ENCODE measurements at regions not wholly inside any gene's neighbourhood (a gene's known extent, or its start where the extent isn't known, plus 50 kb on each side); places are given as distances from the start of the nearest gene placed in this dataset.
"Not testable (repeated sequence)": the region's sequence is repeated elsewhere in the genome, so short reads cannot be mapped to it uniquely, and the experiment has no call there.

DNA sequence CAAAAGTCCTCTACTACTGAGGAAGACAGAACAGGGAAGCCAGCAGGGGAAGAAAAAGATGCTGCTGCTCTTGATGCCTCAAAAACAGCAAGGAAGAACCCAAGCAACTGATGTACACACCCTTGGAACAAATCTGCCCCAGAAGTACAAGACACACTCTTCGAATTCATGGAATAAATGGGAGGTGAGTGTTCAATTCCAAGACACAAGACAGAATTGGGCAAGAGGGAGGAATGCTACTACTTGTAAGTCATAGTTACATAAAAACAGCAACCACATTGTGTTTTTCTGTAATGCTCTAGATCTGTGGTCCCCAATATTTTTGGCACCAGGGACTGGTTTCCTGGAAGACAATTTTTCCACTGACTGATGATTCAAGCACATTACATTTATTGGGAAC lies 58.0 kb upstream of the H2AZ1 start:
- POLR2A ChIA-PET, result no interaction called here
- CTCF ChIA-PET, result interaction anchor here (1.7 to 2.2 kb wide), 2 partner anchors 11 to 15 kb away, joined by 5 to 6 read pairs; no protein-coding TSS in a partner anchor

DNA sequence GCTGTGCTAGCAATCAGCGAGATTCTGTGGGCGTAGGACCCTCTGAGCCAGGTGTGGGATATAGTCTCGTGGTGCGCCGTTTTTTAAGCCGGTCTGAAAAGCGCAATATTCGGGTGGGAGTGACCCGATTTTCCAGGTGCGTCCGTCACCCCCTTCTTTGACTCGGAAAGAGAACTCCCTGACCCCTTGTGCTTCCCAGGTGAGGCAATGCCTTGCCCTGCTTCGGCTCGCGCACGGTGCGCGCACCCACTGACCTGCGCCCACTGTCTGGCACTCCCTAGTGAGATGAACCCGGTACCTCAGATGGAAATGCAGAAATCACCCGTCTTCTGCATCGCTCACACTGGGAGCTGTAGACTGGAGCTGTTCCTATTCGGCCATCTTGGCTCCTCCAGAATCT lies 56.1 kb upstream of the H2AZ1 start:
- CTCF ChIA-PET; DNase-seq (ENCODE audit: extremely low spot score); POLR2A ChIA-PET: not testable (repeated sequence)

More for the DNA sequence above, 58.0 kb upstream of the H2AZ1 start:
- no peak for DNase-seq (ENCODE audit: extremely low spot score)
- TF ChIP-seq, protein P1, sequence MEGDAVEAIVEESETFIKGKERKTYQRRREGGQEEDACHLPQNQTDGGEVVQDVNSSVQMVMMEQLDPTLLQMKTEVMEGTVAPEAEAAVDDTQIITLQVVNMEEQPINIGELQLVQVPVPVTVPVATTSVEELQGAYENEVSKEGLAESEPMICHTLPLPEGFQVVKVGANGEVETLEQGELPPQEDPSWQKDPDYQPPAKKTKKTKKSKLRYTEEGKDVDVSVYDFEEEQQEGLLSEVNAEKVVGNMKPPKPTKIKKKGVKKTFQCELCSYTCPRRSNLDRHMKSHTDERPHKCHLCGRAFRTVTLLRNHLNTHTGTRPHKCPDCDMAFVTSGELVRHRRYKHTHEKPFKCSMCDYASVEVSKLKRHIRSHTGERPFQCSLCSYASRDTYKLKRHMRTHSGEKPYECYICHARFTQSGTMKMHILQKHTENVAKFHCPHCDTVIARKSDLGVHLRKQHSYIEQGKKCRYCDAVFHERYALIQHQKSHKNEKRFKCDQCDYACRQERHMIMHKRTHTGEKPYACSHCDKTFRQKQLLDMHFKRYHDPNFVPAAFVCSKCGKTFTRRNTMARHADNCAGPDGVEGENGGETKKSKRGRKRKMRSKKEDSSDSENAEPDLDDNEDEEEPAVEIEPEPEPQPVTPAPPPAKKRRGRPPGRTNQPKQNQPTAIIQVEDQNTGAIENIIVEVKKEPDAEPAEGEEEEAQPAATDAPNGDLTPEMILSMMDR (IDR thresholded peaks at IDR 0.05; ENCODE audit: control extremely low read depth, extremely low read depth, low read depth, missing control alignments), result no peak

Measured in GM10248 (cell line).